GM21717 (cell line): ENCODE measurements at regions not wholly inside any gene's neighbourhood (a gene's known extent, or its start where the extent isn't known, plus 50 kb on each side); places are given as distances from the start of the nearest gene placed in this dataset.

Experiments
- ATAC-seq: cut with Tn5 transposase; IDR thresholded peaks from one replicate; pipeline ENCODE4 v1.9.1; 2021; ENCODE audit warnings: mild to moderate bottlenecking, moderate library complexity; ENCODE audit not compliant: unreplicated experiment

DNA sequence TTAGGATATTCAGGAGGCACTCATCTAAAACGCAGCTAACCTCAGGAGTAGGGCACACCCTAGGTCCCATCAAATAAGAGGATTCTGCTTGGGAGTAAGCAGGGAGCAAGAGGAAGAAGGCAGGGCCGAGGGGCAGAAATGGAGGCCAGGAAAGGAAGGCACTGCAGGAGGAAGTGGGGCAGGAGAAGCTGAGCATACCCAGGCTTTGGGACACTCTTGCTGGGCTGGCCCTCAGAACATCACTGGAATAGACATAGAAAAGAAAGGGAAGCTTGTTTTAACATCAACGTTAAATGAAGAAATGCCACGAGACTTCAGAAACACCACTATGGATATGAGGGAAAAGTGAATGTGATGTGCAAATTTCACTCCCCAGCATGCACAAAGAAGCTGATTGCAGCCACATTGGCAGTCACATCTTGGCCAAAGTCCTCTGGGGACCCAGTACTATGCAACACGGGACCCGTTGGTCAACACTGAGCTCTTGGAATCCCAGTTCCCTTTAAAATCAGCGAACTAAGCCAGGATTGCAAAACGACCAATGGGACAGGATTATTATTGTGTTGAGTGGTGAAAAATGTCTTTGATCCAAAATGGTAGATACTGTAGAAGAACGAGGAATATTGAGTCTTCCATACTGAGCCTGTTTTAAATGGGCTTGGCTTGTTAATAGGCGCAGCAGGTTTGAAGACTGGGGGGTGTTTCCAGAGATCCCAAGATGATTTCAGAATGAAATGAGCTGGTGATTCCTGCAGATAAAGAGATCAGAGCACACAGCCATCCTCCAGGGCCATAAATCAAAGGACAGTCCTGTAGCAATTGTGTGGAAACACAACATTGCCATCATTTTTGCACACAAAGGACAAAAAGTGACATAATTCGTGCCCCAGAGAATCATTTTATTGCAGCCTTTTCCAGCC is 152.4 kb downstream of the TOMM20 start:
- ATAC-seq = no peak

DNA sequence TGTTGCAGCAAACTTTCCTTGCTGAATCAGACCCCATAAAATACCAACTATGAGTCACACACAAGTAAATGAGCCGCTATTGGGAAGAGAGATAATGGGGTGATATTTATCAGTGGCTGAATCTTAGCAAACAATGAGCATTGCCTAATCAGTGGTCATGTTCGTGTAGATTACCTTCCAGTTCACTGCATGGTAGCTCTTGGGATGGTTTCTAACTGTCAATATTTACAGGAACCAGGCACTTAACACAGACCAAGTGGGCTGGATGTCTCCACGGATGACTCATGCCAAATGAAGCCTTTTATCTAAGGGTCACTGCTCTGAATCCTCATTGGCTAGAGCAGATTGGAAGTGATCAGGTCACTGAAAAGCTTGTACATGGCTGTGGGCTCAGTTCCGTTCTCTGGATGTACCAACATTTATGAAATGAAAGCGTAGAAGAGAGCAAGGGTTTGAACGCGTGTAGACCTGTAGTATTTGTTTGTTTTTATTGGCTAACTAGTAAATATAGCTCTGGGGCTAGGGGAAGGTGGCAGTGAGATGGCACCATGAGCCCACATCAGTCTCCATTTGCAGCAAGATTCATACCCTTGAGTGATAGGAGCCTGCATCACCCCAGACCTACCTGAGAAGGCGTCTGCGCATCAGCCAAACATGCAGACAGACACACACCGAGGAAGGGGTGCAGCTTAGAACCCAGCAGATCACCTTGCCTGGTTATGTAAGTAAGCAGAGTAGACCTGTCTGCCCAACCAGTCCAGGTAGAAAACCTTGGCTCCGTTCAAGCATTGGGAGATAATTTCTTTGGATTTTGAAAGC is 153.3 kb downstream of the TOMM20 start:
- no peak for ATAC-seq

DNA sequence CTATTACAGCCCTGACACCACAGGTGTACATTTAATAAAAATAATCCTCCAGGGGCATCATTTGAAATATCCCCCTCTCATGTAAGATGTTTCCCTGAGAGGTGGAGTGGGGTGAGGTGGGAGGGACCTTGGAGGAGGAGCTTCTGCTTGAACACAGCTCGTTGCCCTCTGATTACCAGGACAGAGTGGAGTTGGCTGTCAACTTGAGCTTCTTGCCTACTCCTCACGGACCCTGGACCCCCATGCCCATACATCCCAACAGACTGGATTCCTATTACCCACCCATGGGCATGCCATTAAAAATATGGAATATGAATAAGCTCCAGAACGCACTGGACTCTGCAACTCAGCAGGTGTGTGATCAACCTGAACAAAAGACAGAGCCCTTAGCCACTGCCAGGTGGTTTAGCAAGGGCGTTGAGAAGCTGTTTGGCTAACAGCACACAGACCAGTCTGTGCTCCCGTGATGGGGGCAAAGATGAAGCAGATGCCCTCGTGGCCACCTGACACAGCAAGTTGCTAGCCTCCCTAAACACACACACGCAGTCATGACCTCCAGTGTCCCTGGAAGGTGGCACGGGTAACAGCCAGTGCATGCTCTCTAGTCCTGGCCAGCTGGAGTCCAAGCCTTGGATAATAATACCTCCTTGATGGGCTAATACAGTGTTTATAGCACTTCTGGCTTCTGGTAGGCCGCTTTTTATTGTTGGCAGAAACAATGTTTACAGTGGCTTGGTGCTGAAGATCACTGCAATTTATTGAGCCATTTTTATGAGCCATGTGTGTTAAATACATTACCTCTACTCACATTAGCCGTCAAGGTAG is 155.0 kb downstream of the TOMM20 start:
- ATAC-seq = no peak

DNA sequence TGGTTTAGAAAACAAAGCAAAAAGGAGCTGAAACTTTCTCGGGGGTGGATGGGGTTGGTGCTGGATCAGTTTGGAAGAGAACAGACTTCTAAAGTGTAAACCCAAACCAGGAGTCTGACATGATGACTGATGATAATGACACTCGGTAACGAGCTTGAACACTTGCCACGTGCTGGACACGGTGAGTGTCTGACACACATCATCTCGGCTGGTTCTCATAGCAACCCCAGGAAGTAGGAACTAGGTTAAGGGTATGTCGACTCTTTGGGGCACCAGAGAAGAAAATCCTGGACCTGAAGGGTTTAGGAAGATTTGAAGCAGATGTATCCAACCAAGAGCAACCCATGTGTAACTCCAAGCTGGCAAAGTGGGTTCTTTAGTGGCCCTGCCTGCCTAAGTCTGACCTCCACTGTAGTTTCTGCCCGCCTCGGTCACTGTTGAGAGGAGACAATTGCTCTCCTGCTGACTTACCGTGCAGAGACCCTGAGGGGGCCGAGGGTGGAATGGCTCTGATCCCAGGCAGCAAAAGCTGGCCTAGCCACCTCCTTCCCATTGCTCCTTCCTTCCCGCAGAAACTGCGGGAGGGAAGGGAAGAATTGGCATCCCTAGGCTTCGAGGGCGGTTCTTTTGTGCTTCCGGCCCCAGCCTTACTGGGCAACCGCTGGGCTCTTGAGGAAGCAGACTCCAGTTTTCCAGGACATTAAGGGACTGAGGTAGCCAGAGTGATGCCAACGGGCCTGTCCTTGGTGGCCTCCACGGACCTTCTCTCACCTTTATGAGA is 156.0 kb downstream of the TOMM20 start:
- ATAC-seq = no peak

DNA sequence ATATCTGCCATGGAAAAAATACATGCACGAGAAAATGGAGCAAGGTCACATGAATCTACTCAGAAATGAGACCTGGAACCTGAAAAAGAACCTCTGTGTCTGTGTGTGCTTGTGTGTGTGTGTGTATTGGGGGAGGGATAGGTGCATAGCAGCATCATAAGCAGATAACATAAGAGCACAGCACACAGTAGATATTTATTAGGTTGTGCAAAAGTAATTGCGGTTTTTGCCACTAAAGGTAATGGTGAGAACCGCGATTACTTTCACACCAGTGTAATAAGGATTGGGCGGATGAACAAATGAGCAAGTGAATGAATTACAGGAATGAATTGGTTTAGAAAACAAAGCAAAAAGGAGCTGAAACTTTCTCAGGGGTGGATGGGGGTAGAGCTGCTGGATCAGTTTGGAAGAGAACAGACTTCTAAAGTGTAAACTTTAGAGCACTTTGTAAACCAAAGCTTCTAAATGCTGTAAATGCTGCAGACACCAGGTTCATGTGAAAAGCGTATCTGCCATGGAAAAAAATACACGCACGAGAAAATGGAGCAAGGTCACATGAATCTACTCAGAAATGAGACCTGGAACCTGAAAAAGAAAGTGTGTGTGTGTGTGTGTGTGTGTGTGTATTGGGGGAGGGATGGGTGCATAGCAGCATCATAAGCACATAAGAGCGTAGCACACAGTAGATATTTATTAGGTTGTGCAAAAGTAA is 156.9 kb downstream of the TOMM20 start:
- no peak for ATAC-seq

DNA sequence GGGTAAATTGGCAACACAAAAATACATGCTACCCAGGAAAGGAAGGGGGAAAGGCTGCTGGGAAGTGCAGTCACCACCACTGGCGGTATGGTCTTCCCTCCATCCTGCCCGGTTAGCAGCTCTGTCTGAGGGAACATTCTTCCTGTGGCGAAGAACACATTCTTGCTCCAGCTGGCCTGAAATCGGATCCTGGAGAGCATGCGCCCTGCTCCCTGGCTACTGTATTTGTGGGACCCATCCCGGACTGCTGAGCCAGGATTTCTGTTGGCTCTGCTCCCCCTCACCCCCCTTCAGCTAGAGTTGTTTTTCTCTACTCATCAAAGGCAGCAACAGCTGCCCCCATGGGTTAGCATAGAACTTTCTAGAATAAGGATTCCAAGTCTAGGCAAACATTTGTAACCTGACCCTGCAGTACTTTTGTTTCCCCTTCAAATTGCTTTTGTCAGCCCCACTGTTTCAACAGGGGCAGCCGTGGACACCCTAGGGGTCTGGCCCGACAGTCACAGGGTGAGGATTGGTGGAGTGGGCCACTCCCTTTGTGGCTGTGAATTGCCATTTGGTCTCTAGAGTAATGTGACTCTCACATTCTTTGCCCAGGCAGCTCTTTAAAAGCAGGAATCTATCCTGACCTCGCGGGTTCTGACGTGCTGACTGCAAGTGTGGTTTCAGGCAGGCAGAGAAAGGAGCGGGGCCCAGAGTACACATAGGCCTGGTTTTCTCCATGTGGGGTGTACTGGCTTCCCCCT is 157.7 kb downstream of the TOMM20 start:
- no peak for ATAC-seq

DNA sequence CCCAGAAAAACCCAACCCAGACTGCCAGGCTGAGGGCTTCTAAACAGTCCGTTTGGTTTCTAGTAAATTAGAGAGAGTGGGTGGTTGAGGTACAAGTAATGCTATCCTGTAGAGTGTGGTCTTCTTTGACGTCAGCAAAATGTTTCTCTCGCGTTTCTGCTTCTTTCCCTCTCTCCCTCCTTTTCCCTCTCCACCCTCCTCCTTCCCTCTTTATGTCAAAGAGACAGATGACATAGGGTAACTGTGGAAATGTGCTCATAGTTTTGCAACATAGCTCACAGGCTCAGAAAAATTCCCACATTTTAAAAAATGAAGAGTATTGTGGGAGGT is 158.3 kb downstream of the TOMM20 start:
- no peak for ATAC-seq

DNA sequence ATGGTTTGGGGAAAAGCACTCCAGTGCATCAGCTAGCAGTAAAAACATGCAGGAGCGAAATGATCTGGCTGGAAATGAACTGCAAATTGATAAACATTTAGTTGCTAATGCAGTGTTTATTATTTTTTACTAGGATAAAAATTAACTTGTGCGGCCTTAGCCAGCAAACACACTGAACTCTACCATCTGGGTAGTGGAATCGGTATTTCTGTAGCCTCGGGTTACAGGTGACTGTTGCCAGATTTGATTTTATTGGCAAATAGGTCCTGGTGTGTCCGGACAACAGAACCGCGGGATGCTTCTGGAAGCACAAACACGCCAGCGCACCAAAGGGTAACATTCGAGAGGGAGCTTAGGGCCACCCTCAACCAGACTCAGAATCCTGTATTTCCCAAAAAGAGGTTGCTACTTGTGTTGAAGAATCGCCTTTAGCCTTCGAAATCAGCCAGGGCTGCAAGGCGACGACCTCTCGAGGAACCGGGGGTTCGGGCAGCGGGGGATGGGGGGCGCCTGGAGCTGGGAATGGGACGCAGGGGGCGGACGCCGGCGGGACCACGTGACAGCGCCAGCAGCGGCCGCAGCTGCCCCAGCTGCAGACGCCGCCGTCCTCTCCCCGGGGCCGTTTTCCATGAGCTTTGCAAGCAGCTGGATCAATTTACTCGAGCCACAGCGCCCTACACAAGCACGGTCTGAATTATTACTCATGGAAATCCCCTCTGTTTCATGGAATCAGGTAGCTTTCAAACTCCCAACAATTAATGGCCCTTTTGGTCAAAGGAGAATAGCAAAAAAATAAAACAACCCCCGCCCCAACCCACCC is 158.8 kb downstream of the TOMM20 start:
- ATAC-seq = no peak

DNA sequence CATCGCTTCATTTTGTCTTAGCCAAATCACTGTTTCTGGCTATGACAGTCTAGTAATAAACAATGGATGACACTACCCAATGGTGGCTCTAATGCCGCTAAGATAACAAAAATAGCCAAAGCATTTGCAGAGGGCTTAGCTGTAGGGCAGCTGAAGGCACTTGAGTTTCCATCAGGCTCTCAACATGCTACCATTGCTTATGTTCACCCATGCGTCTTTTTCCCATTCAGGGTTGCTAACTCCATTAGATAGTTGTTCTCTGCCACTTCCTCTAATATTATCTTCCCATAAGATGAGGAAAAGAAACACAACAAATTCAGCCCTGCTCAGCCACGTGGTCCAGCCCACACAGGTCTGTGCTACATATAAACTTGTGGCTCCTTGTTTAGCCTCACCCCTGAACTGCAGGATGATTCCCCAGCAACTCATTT is 159.6 kb downstream of the TOMM20 start:
- ATAC-seq = no peak

DNA sequence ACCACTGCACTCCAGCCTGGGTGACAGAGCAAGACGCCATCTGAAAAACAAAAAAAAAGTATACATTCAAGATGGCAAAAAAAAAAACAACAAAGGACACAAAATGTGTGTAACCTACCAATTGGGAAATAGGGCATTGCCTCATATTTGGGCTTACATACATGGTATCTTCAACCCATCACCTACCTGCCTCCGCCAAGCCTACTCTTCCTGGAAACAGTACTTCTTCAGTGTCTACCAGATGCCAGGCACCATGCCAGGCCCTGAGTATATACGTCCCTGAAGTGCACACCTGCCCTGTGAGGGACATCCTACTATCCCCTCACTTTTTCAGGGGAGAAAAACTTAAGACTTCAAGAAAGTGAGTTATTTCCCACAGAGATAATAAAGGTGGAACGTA is 160.2 kb downstream of the TOMM20 start:
- no peak for ATAC-seq

DNA sequence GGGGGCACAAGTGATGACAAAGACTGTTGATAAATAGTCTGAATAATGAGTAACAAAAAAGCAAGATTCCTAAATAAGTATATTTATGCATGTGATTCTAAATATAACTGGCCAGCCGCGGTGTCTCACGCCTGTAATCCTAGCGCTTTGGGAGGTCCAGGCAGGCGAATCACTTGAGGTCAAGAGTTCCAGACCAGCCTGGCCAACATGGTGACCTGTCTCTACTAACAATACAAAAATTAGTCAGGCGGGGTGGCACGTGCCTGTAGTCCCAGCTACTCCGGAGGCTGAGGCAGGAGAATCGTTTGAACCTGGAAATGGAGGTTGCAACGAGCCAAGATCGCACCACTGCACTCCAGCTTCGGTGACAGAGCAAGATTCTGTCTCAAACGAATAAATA is 161.5 kb downstream of the TOMM20 start:
- no peak for ATAC-seq

DNA sequence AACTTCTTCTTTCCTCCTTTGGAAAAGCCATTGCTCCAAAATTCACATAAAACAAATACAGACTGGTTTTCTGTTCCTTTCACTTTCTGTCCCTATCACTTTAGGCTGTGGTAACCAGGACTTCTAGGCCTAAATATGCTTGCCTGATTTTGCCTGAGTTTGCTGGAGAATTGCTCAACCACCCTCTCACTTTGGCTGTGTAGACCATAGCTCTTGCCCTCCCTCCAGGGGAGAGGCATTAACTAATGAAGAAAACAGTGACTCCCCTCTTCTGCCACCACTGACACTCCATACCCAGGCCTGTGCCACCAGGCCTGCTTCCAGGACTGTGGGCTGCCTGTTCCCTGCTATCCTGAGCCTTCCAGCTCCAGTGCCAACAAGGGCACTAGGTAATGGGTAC is 163.5 kb downstream of the TOMM20 start:
- no peak for ATAC-seq

DNA sequence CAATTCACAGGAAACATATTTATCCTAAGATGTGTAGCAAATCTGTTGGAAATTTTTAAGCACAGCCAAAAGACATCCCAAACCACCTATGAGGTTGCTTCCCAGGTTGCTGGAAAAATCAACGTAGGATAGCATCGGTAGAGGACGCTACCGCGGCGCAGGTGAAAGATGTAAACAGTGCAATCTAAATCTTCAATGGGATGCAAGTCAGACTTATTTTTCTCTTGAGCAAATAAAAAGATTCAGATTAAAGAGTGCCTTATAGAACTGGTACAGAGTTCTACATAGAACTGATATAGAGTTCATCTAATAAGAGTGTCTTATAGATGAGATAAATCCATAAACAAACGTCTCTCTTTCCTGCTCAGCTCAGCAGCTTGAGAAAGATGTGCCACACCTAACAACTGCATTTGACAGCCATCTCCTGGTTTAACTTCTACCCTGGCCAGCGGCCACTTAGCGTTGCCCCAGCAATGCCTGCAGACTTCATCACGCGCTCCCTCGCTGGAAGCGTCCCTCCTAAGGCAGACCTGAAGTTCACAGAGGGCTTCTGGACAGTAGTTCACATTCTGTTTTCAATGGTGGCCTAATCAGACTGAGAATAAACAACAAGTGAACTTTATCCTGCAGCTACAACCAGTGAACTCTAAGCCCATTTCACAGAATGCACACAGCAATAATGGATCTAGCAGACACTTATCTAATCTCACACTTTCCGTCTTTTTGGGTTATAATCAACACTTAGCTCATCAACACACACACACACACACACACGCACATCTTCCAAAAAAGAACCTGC is 164.5 kb downstream of the TOMM20 start:
- no peak for ATAC-seq

DNA sequence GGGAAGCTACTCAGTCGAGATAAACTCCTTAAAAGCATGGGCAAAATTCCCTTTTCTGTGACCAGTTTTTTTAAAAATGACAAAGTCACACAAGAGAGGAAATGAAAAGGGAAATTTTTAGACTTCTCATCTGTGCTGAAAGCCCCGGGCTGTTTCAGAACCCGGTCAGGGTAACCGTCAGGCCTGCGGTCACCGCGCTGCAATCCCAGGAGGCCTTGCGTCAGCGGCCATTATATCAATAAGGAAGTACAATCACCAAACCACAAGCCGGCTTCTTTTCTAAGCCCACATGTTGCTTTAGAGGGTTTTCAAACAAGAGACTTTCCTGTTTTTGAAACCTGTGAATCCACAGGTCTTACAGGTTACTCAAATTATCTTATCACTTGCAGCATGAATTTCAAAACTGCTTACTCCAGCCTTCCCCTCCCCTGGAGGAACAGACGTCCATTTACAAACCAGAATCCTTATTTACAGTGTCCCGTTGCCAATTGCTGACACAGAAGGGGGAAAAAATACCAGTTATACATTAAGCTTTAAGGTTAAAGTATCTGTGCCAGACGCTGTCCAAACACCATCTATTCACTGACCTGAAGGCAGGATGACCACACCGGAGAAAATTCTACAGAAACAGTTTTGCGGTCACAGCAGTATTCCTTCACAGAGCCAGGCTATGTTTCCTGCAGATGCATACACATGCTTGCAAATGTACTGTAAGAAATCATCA is 165.3 kb downstream of the TOMM20 start:
- peak; percentile 85 for ATAC-seq

DNA sequence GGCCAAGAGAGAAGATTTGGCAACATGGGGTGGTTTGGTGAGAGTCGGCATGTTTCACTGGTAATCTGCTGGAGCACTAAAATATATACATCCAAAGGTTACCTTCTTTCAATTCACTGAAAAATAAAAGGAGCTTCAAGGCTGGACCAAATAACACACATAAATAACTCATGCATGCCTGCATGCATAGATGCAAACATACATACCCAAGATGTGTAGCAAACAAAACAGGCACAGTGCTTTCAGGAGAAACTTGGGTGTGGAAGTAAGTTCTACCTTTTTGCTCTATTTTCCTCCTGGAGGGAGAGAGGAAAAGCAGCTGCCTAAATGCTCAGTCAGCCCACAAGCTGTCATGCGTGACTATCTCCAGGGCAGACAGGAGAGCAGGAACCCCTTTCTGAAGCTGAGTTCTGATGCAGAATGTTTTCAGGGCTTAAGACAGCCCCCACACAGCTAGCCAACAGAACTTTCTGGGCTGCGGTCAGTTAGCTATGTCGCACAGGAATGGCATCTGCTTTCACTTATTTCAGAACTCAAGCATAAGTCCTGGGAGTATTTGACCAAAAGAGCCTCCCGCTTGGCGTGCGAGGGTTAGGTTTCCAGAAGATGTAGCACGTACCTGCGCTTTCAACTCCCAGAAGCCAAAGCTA is 166.2 kb downstream of the TOMM20 start:
- peak; percentile 51 for ATAC-seq
